Activated T-helper 17 cell treated with anti-CD3 and anti-CD28 coated beads, Interleukin-2, amount 50 U/mL, for 72 hours (primary cell): ENCODE measurements at regions not wholly inside any gene's neighbourhood (a gene's known extent, or its start where the extent isn't known, plus 50 kb on each side); places are given as distances from the start of the nearest gene placed in this dataset.

ENCODE experiments used
- ATAC-seq: fragments of 150-1000 bp; cut with Tn5 transposase; replicated peaks from 2 replicates; pipeline ENCODE4 v1.10.0; 2021; ENCODE audit warnings: mild to moderate bottlenecking, moderate library complexity
- H3K27ac Mint-ChIP-seq: one replicate; pipeline ENCODE4 v1.8.0; 2022; ENCODE audit warnings: mixed read lengths
- H3K27me3 Mint-ChIP-seq: one replicate; pipeline ENCODE4 v1.8.0; 2022; ENCODE audit warnings: mixed read lengths
- H3K36me3 Mint-ChIP-seq: one replicate; pipeline ENCODE4 v1.8.0; 2022; ENCODE audit warnings: low read depth, mild to moderate bottlenecking, mixed read lengths
- H3K4me1 Mint-ChIP-seq: one replicate; pipeline ENCODE4 v1.8.0; 2022; ENCODE audit warnings: mixed read lengths
- H3K4me3 Mint-ChIP-seq: one replicate; pipeline ENCODE4 v1.8.0; 2022; ENCODE audit warnings: mild to moderate bottlenecking, mixed read lengths
- H3K9me3 Mint-ChIP-seq: one replicate; pipeline ENCODE4 v1.8.0; 2022; ENCODE audit warnings: mixed read lengths

GRCh38 chr1:4396551-4396950 lies 257.9 kb upstream of the AJAP1 start:
- Mint-ChIP-seq H3K9me3 (peaks cover 3% of the 10 kb centered on the region), H3K27me3 (peaks cover 24% of the 10 kb centered on the region), H3K4me1 (no peaks in the 10 kb centered on the region), H3K27ac (no peak overlapping the region), H3K4me3 (no peak overlapping the region), H3K36me3 (no peaks in the 10 kb centered on the region)
- no peak for ATAC-seq

- Mint-ChIP-seq H3K4me1 (no peaks in the 10 kb centered on the region), H3K9me3 (peaks cover 3% of the 10 kb centered on the region)
Observed at GRCh38 chr1:4397196-4397595, 257.2 kb upstream of the AJAP1 start.

DNA sequence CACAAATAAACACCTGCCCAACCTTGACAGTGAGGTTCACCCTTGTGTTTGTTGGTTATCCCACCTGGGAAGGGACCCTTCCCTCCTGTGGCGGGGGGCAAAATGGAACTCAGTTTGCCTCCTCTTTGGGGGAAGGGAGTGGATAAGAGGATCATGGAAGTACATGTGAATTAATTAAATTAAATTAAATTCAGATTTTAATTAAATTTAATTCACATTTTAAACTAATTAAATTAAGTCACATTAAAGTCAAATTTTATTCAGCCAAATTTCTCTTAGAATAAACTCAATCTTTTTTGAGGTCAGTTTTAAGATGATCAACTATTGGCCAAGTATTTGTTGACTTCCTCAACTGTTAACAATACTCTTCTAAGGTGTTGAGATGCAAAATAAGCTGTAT lies 252.4 kb upstream of the AJAP1 start:
- Mint-ChIP-seq H3K27ac (no peak overlapping the region), H3K9me3 (no peaks in the 10 kb centered on the region), H3K4me3 (no peak overlapping the region), H3K27me3 (peaks cover 18% of the 10 kb centered on the region), H3K36me3 (no peaks in the 10 kb centered on the region), H3K4me1 (no peaks in the 10 kb centered on the region)
- ATAC-seq: no peak

More at GRCh38 chr1:4397196-4397595, 257.2 kb upstream of the AJAP1 start:
- ATAC-seq: no peak
- Mint-ChIP-seq H3K27ac (no peak overlapping the region), H3K4me3 (no peak overlapping the region), H3K27me3 (peaks cover 24% of the 10 kb centered on the region), H3K36me3 (no peaks in the 10 kb centered on the region)

- no peak for ATAC-seq
- Mint-ChIP-seq H3K36me3 (no peaks in the 10 kb centered on the region), H3K27ac (no peak overlapping the region)
Observed at GRCh38 chr1:4404854-4405590, 249.4 kb upstream of the AJAP1 start.

DNA sequence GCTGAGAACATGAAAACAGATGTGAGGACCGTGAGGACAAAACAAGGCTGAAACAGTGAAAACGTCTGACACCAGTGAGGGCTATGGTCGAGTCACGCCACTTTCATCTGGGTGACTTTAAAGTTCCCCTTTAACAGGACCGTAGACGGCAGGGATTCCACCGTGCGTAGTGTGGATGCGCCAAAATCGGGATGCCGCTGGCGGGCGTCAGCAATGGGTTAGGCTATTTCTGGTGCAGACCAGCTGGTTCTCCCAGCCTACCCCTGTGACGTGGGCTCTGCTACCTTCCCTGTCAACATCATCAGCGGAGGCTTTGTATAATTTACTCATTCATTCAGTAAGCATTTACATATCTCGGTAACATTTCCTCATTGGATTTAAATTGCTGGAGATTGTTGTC lies 246.6 kb upstream of the AJAP1 start:
- H3K27me3 Mint-ChIP-seq: peaks cover 6% of the 10 kb centered on the region
- ATAC-seq: no peak
- no peak overlapping the region for H3K4me3 Mint-ChIP-seq
- H3K27ac Mint-ChIP-seq: no peak overlapping the region
- no peaks in the 10 kb centered on the region for H3K4me1 Mint-ChIP-seq
- no peaks in the 10 kb centered on the region for H3K9me3 Mint-ChIP-seq
- H3K36me3 Mint-ChIP-seq: no peaks in the 10 kb centered on the region

More at GRCh38 chr1:4404854-4405590, 249.4 kb upstream of the AJAP1 start:
- H3K4me1 Mint-ChIP-seq: no peaks in the 10 kb centered on the region
- H3K4me3 Mint-ChIP-seq: no peak overlapping the region
- no peaks in the 10 kb centered on the region for H3K9me3 Mint-ChIP-seq
- peaks cover 13% of the 10 kb centered on the region for H3K27me3 Mint-ChIP-seq

DNA sequence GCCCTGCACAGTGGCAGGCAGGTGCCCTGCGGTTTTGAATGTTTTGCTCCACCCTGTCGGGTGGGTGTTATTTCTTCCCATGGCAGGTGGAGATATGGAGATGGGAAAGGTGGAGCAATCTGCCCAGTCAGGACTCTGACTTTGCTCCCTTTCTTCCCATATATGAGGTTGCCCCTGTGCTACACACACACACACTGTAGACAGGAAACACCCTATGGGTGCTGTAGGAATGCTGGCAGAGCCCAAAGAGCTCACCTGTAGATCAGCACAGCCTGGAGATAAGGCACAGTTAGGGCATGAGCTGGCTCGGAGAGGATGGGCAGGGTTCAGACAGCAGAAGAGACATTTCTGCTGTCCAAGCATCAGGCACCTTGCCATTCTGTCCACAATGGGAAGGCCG lies 246.0 kb upstream of the AJAP1 start:
- no peak for ATAC-seq
- Mint-ChIP-seq H3K36me3 (no peaks in the 10 kb centered on the region), H3K9me3 (no peaks in the 10 kb centered on the region), H3K27ac (no peak overlapping the region), H3K4me1 (no peaks in the 10 kb centered on the region), H3K4me3 (no peak overlapping the region), H3K27me3 (peaks cover 6% of the 10 kb centered on the region)

GRCh38 chr1:4411862-4412261 lies 242.5 kb upstream of the AJAP1 start:
- ATAC-seq: no peak
- H3K27ac Mint-ChIP-seq: no peak overlapping the region
- H3K4me3 Mint-ChIP-seq: no peak overlapping the region
- H3K36me3 Mint-ChIP-seq: no peaks in the 10 kb centered on the region
- no peaks in the 10 kb centered on the region for H3K9me3 Mint-ChIP-seq
- H3K4me1 Mint-ChIP-seq: no peaks in the 10 kb centered on the region
- H3K27me3 Mint-ChIP-seq: peaks cover 10% of the 10 kb centered on the region

DNA sequence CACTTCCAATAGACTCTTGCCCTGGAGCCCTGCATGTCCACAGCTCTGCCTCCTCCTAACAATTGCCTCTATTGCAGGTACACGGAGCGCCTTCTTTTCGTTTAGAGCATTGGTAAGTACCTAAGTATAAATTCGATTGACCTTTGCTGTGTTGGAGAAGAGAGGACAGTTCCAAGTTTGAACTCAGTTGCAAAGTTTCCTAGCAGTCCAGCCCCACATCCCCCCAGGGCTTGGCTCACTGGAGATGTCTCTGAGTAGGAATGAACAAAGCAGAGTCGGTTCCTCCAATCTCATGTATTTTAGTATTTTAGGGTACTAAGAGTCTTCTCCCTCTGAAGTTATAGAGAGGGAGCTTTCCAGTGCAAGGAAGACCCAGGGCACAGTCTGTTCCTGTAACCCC lies 238.9 kb upstream of the AJAP1 start:
- H3K4me1 Mint-ChIP-seq: no peaks in the 10 kb centered on the region
- H3K27ac Mint-ChIP-seq: no peak overlapping the region
- no peak overlapping the region for H3K4me3 Mint-ChIP-seq
- H3K9me3 Mint-ChIP-seq: peaks cover 4% of the 10 kb centered on the region
- no peak for ATAC-seq
- H3K36me3 Mint-ChIP-seq: no peaks in the 10 kb centered on the region
- H3K27me3 Mint-ChIP-seq: peaks cover 16% of the 10 kb centered on the region

DNA sequence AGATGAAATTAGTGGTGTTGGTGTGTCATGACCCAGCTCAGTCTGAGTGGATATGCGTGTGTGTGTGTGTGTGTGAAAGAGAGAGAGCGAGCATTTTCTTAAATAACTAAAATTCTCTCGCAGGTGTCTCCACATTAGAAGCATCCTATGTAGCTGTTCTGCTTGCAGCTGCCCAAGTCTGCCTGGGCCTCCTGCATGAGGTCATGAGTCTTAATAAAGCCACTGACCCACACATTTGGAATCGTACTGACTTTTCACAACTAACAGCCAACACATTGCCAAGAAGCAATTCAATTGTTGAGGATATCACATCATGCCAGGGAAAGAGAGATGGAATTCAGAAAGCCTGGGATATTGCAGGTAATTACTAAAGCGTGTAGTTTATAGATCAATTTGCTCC lies 238.2 kb upstream of the AJAP1 start:
- Mint-ChIP-seq H3K9me3 (peaks cover 6% of the 10 kb centered on the region), H3K27ac (no peak overlapping the region), H3K4me1 (no peaks in the 10 kb centered on the region), H3K36me3 (no peaks in the 10 kb centered on the region), H3K4me3 (no peak overlapping the region), H3K27me3 (peaks cover 19% of the 10 kb centered on the region)
- no peak for ATAC-seq

GRCh38 chr1:4418021-4418420 lies 236.4 kb upstream of the AJAP1 start:
- Mint-ChIP-seq H3K4me1 (no peaks in the 10 kb centered on the region), H3K9me3 (peaks cover 6% of the 10 kb centered on the region), H3K27me3 (peaks cover 24% of the 10 kb centered on the region), H3K4me3 (no peak overlapping the region), H3K27ac (no peak overlapping the region), H3K36me3 (no peaks in the 10 kb centered on the region)
- ATAC-seq: no peak

GRCh38 chr1:4421986-4422385 lies 232.4 kb upstream of the AJAP1 start:
- no peak overlapping the region for H3K4me3 Mint-ChIP-seq
- no peak for ATAC-seq

GRCh38 chr1:4422504-4423289 lies 231.7 kb upstream of the AJAP1 start:
- Mint-ChIP-seq H3K27ac (no peak overlapping the region), H3K36me3 (no peaks in the 10 kb centered on the region), H3K4me1 (no peaks in the 10 kb centered on the region), H3K9me3 (peaks cover 6% of the 10 kb centered on the region), H3K4me3 (no peak overlapping the region), H3K27me3 (peaks cover 14% of the 10 kb centered on the region)
- no peak for ATAC-seq

More at GRCh38 chr1:4421986-4422385, 232.4 kb upstream of the AJAP1 start:
- Mint-ChIP-seq H3K27ac (no peak overlapping the region), H3K4me1 (no peaks in the 10 kb centered on the region), H3K9me3 (peaks cover 6% of the 10 kb centered on the region), H3K36me3 (no peaks in the 10 kb centered on the region), H3K27me3 (peaks cover 17% of the 10 kb centered on the region)

DNA sequence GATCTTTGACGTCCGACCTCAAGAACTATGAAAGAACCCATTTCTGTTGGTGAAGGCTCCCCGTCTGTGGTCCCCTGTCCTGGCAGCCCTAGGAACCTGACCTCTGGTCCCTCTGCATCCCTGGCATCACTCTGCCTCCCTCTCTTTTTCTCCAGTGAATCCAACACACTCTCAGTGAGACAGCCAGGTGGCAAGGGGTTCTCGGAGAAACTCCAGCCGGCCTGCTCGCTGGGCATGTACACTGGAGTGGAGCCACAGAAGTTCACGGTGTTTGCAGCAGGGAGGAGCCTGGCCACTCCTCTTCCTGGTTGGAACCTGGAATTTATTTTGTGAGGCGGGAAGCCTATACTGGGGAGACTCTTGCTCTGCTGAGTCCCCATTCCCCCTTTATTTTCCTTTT lies 230.2 kb upstream of the AJAP1 start:
- H3K27ac Mint-ChIP-seq: no peak overlapping the region
- no peak for ATAC-seq
- H3K4me1 Mint-ChIP-seq: no peaks in the 10 kb centered on the region
- H3K4me3 Mint-ChIP-seq: no peak overlapping the region
- no peaks in the 10 kb centered on the region for H3K36me3 Mint-ChIP-seq
- H3K9me3 Mint-ChIP-seq: peaks cover 6% of the 10 kb centered on the region
- peaks cover 9% of the 10 kb centered on the region for H3K27me3 Mint-ChIP-seq

DNA sequence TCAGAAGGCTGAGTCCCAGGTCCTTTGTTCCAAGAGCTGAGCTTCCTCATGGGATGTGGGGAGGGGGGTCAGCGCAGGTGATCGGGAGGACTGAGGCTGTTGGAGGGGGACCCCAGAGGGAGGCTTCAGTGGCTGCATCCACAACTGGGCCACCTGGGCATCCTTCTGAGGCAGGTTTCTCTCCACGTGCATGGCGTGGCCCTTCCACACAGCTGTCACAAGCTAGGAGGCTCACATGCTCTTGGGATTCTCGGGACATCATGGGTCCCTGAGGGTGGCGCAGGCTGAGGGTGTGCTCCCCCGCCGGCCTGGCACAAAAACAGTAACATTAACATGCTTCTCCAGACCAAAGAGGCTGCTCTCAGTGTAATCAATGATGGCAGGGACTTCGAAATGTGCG lies 229.6 kb upstream of the AJAP1 start:
- H3K4me1 Mint-ChIP-seq: no peaks in the 10 kb centered on the region
- no peak overlapping the region for H3K4me3 Mint-ChIP-seq
- peaks cover 9% of the 10 kb centered on the region for H3K27me3 Mint-ChIP-seq
- H3K9me3 Mint-ChIP-seq: peaks cover 3% of the 10 kb centered on the region
- ATAC-seq: no peak
- H3K27ac Mint-ChIP-seq: no peak overlapping the region
- no peaks in the 10 kb centered on the region for H3K36me3 Mint-ChIP-seq

GRCh38 chr1:4425892-4426291 lies 228.5 kb upstream of the AJAP1 start:
- no peaks in the 10 kb centered on the region for H3K4me1 Mint-ChIP-seq
- no peak overlapping the region for H3K27ac Mint-ChIP-seq
- H3K4me3 Mint-ChIP-seq: no peak overlapping the region
- no peaks in the 10 kb centered on the region for H3K36me3 Mint-ChIP-seq
- no peak for ATAC-seq
- H3K9me3 Mint-ChIP-seq: no peaks in the 10 kb centered on the region
- peaks cover 5% of the 10 kb centered on the region for H3K27me3 Mint-ChIP-seq
